GM12878 (cell line): ENCODE measurements at regions not wholly inside any gene's neighbourhood (a gene's known extent, or its start where the extent isn't known, plus 50 kb on each side); places are given as distances from the start of the nearest gene placed in this dataset.

Experiments
- ATAC-seq: fragments of 200-7000 bp; cut with Tn5 transposase; 3 replicates; pipeline ENCODE4 v1.9.1; 2020; ENCODE audit warnings: mild to moderate bottlenecking, moderate library complexity
- BruUV-seq: library from RNA; stranded (reverse); fragments of 400-500 nt; replicated peaks from 2 replicates; lab custom pipeline; 2021; lab: Mats Ljungman, UMichigan
- CTCF ChIA-PET: fragments of 300-600 bp; sonication (Branson Sonifier 250); formaldehyde crosslinking; extraction: SDS; loops from one replicate; lab custom pipeline; 2021; ENCODE audit warnings: inconsistent platforms; lab: Yijun Ruan, JAX
- POLR2A ChIA-PET: fragments of 350-600 bp; formaldehyde crosslinking; extraction: SDS; loops from one replicate; lab custom pipeline; 2021; ENCODE audit warnings: inconsistent platforms; lab: Charles Lee
- RAD21 ChIA-PET: fragments of 300-600 bp; sonication (Branson Sonifier 250); formaldehyde crosslinking; loops from one replicate; lab custom pipeline; 2023; ENCODE audit warnings: antibody characterized with exemption; ENCODE audit not compliant: unreplicated experiment; lab: Charles Lee
- SMC1A ChIA-PET: fragments of 300-600 bp; sonication (Branson Sonifier 250); formaldehyde crosslinking; loops from one replicate; lab custom pipeline; 2023; ENCODE audit not compliant: unreplicated experiment, uncharacterized antibody; lab: Charles Lee
- DNase-seq: peaks from one replicate; pipeline ENCODE4 v3.0.0-alpha.2; 2011; ENCODE audit warnings: low read depth, low spot score
- FAIRE-seq: peaks from 3 replicates; lab custom pipeline; 2011; peaks lifted over from hg19 to GRCh38; lab: Jason Lieb, UNC
- H2AFZ ChIP-seq: 2 replicates; pipeline ENCODE4 v1.6.0; 2011; ENCODE audit warnings: low read depth, low read length, control low read depth; ENCODE audit not compliant: control insufficient read depth
- H3K27ac ChIP-seq: 2 replicates; pipeline ENCODE4 v1.5.1; 2011; ENCODE audit warnings: control low read depth; ENCODE audit not compliant: control insufficient read depth, insufficient read depth
- H3K27me3 ChIP-seq, 2 experiments: replicated peaks in 1 of 2; 2 replicates each; pipeline versions ENCODE4 v1.6.0 to v1.6.1; 2011; ENCODE audit warnings: low read length in 1 of 2; ENCODE audit not compliant: control insufficient read depth in 2 of 2, insufficient read depth in 2 of 2
- H3K36me3 ChIP-seq, 2 experiments: 2 replicates each; pipeline ENCODE4 v1.5.1; 2011; ENCODE audit warnings: low read length in 1 of 2; ENCODE audit not compliant: control insufficient read depth in 2 of 2, insufficient read depth in 2 of 2
- H3K4me1 ChIP-seq: 2 replicates; pipeline ENCODE4 v1.6.1; 2011; ENCODE audit warnings: mild to moderate bottlenecking, low read length, moderate library complexity, mixed read lengths; ENCODE audit not compliant: control insufficient read depth, insufficient read depth
- H3K4me2 ChIP-seq: 2 replicates; pipeline ENCODE4 v1.6.0; 2011; ENCODE audit warnings: control low read depth; ENCODE audit not compliant: control insufficient read depth, insufficient read depth
- H3K4me3 ChIP-seq: fragments of 200-600 bp; sonication (generic); 2 replicates; pipeline ENCODE4 v1.5.1; 2016
- H3K79me2 ChIP-seq: 2 replicates; pipeline ENCODE4 v1.6.0; 2011; ENCODE audit warnings: low read length; ENCODE audit not compliant: control insufficient read depth, insufficient read depth
- H3K9ac ChIP-seq: 2 replicates; pipeline ENCODE4 v1.8.0; 2011; ENCODE audit warnings: low read length, control low read depth, mixed read lengths; ENCODE audit not compliant: control insufficient read depth, insufficient read depth
- H3K9me3 ChIP-seq: replicated peaks from 3 replicates; pipeline ENCODE4 v1.5.1; 2011; ENCODE audit warnings: mild to moderate bottlenecking, low read length; ENCODE audit not compliant: control insufficient read depth, insufficient read depth
- H4K20me1 ChIP-seq: 2 replicates; pipeline ENCODE4 v1.6.0; 2011; ENCODE audit not compliant: control insufficient read depth, insufficient read depth
- BCL11A ChIP-seq: IDR thresholded peaks from 2 replicates; pipeline ENCODE4 v1.6.1; 2011; ENCODE audit warnings: low read depth, low read length
- CTCF ChIP-seq, 3 experiments: IDR thresholded peaks in 2 of 3; conservative IDR thresholded peaks in 1 of 3; 2 replicates each; pipeline ENCODE4 v1.5.1; 2011; ENCODE audit warnings: low read depth in 3 of 3, low read length in 3 of 3, mild to moderate bottlenecking in 3 of 3, control low read depth in 2 of 3, moderate library complexity in 2 of 3, inconsistent platforms in 1 of 3, mixed read lengths in 1 of 3; ENCODE audit not compliant: control insufficient read depth in 2 of 3, insufficient read depth in 1 of 3; ENCODE audit errors: extremely low read depth in 1 of 3
- EED ChIP-seq: sonication (generic); IDR thresholded peaks from 2 replicates; pipeline ENCODE4 v1.6.1; 2016; ENCODE audit warnings: antibody characterized with exemption, low read depth
- ESRRA ChIP-seq: IDR thresholded peaks from 2 replicates; pipeline ENCODE4 v1.6.1; 2012; ENCODE audit warnings: mild to moderate bottlenecking, low read length, improper control_type of control experiment
- EZH2 ChIP-seq: IDR thresholded peaks from 2 replicates; pipeline ENCODE4 v1.6.1; 2012; ENCODE audit warnings: low read depth, mild to moderate bottlenecking, control low read depth, inconsistent platforms, low read length, borderline replicate concordance; ENCODE audit not compliant: control insufficient read depth
- FOXK2 ChIP-seq: fragments of 450-650 bp; IDR thresholded peaks from 2 replicates; pipeline ENCODE4 v1.6.1; 2017; ENCODE audit warnings: mild to moderate bottlenecking, moderate library complexity
- HSF1 ChIP-seq: fragments of 150-350 bp; IDR thresholded peaks from 2 replicates; pipeline ENCODE4 v1.6.1; 2014; ENCODE audit warnings: mild to moderate bottlenecking, low read depth, low read length
- JUND ChIP-seq: IDR thresholded peaks from 2 replicates; pipeline ENCODE4 v1.6.1; 2012; ENCODE audit warnings: low read depth, mild to moderate bottlenecking, low read length, improper control_type of control experiment, moderate library complexity
- KDM1A ChIP-seq: fragments of 200-600 bp; sonication (generic); IDR thresholded peaks from 2 replicates; pipeline ENCODE4 v1.6.1; 2016; ENCODE audit warnings: borderline replicate concordance
- PKNOX1 ChIP-seq: fragments of 450-650 bp; IDR thresholded peaks from 2 replicates; pipeline ENCODE4 v1.6.1; 2016; ENCODE audit warnings: mild to moderate bottlenecking
- RB1 ChIP-seq: fragments of 450-650 bp; formaldehyde crosslinking; IDR thresholded peaks from 2 replicates; pipeline ENCODE4 v1.6.1; 2017; ENCODE audit warnings: mild to moderate bottlenecking, borderline replicate concordance
- RFX5 ChIP-seq: IDR thresholded peaks from 2 replicates; pipeline ENCODE4 v1.6.1; 2011; ENCODE audit warnings: low read depth, low read length, improper control_type of control experiment
- SP1 ChIP-seq: IDR thresholded peaks from one replicate; pipeline ENCODE4 v1.6.1; 2011; ENCODE audit warnings: low read depth, low read length
- WRNIP1 ChIP-seq: IDR thresholded peaks from 2 replicates; pipeline ENCODE4 v1.6.1; 2011; ENCODE audit warnings: low read depth, low read length, improper control_type of control experiment, borderline replicate concordance
- WGBS: methylation state at CpG from one replicate; pipeline ENCODE4 v1.1.6; 2016; ENCODE audit warnings: low lambda C conversion rate; ENCODE audit not compliant: insufficient replicate concordance, insufficient coverage; ENCODE audit errors: missing lambda C conversion rate; 5-methylcytosine and 5-hydroxymethylcytosine counted together
- in situ Hi-C: fragments of 300-500 bp; cut with MboI; formaldehyde crosslinking; loops from 9 replicates; pipeline ENCODE4 v1.14.3; 2018; ENCODE audit warnings: mixed read lengths
- intact Hi-C: fragments of 100-400 bp; cut with micrococcal nuclease; formaldehyde crosslinking; loops from one replicate; pipeline ENCODE4 v1.14.2; 2022; ENCODE audit not compliant: unreplicated experiment

- ATAC-seq (no peak), DNase-seq (no peak), FAIRE-seq (no peak)
- Histone ChIP-seq H3K27ac (no peak overlapping the region), H3K4me2 (no peak overlapping the region), H3K36me3 (no peaks in the 10 kb centered on the region), H3K79me2 (no peaks in the 10 kb centered on the region), H4K20me1 (no peaks in the 10 kb centered on the region), H3K27me3 (no peaks in the 10 kb centered on the region; a peak in 1 of 4 replicates), H3K9me3 (no peaks in the 10 kb centered on the region; the same call in 1 of the 3 replicates), H2AFZ (no peak overlapping the region), H3K4me1 (peaks cover 17% of the 10 kb centered on the region), H3K4me3 (no peak overlapping the region), H3K9ac (no peak overlapping the region)
- POLR2A ChIA-PET: no interaction called here
- no TSS peak for BruUV-seq
- RAD21 ChIA-PET: interaction anchor here (1.0 kb wide), 1 partner anchor 18 kb away, joined by 3 read pairs; no protein-coding TSS in a partner anchor
- in situ Hi-C loops (no loop called here), intact Hi-C loops (no loop called here)
- SMC1A ChIA-PET: interaction anchor here (0.9 to 1.6 kb wide), 3 partner anchors 17 to 24 kb away, joined by 3 to 5 read pairs (median 4); no protein-coding TSS in a partner anchor
- CTCF ChIA-PET: interaction anchor here (0.6 to 1.6 kb wide), 4 partner anchors 14 to 235 kb away, joined by 3 to 6 read pairs (median 4); no protein-coding TSS in a partner anchor
- 82% methylated on average over 1 of the region's 1 CpG for WGBS
- TF ChIP-seq WRNIP1 (no peak), JUND (no peak), KDM1A (no peak), EZH2 (no peak), HSF1 (no peak), SP1 (no peak), CTCF (IDR thresholded peaks at IDR 0.05 in 2 of 3, conservative IDR thresholded peaks at IDR 0.05 in 1 of 3; ENCODE audit: control insufficient read depth in 2 of 3, extremely low read depth in 1 of 3, insufficient read depth in 1 of 3, low read depth in 3 of 3, low read length in 3 of 3) (no peak), BCL11A (no peak), FOXK2 (no peak), RB1 (no peak), EED (no peak), RFX5 (no peak), PKNOX1 (no peak), ESRRA (no peak)
Measured at GRCh38 chr3:18738393-18739098, 313.4 kb upstream of the SATB1 start.
